Thyroid gland (tissue), 4 donors: ENCODE measurements at regions not wholly inside any gene's neighbourhood (a gene's known extent, or its start where the extent isn't known, plus 50 kb on each side); places are given as distances from the start of the nearest gene placed in this dataset.
"Not testable (repeated sequence)": the region's sequence is repeated elsewhere in the genome, so short reads cannot be mapped to it uniquely, and the experiment has no call there.

Source experiments
- DNase-seq, 2 donors: peaks; one replicate each; pipeline ENCODE4 v3.0.0-alpha.2; 2019
- H3K27ac ChIP-seq, 3 donors: fragments of 200-600 bp; sonication (generic); 1 replicate in 2 of 3; 2 replicates in 1 of 3; pipeline ENCODE4 v1.5.1; 2016 to 2019; ENCODE audit warnings: mild to moderate bottlenecking in 1 of 3, moderate library complexity in 1 of 3
- H3K27me3 ChIP-seq: fragments of 200-600 bp; sonication (generic); one replicate; pipeline ENCODE4 v1.5.1; 2019
- H3K36me3 ChIP-seq, 2 donors: fragments of 200-600 bp; sonication (generic); one replicate each; pipeline ENCODE4 v1.5.1; 2016 to 2019
- H3K4me1 ChIP-seq, 2 donors: fragments of 200-600 bp; sonication (generic); one replicate each; pipeline ENCODE4 v1.5.1; 2017 to 2019
- H3K4me3 ChIP-seq, 3 donors: fragments of 200-600 bp; sonication (generic); replicated peaks in 1 of 3; 1 replicate in 2 of 3; 2 replicates in 1 of 3; pipeline ENCODE4 v1.5.1; 2016; ENCODE audit warnings: mild to moderate bottlenecking in 1 of 3
- H3K9me3 ChIP-seq: fragments of 200-600 bp; sonication (generic); one replicate; pipeline ENCODE4 v1.5.1; 2017
- POLR2A ChIP-seq, 2 donors: fragments of 450-650 bp; IDR thresholded peaks; one replicate each; pipeline ENCODE4 v1.6.1; 2017; ENCODE audit warnings: antibody characterized with exemption in 2 of 2, mild to moderate bottlenecking in 2 of 2, moderate library complexity in 1 of 2
- WGBS, 2 donors: methylation state at CpG; one replicate each; pipeline ENCODE4 v1.1.5; 2017; 5-methylcytosine and 5-hydroxymethylcytosine counted together
- intact Hi-C: fragments of 100-400 bp; cut with DNase I; formaldehyde crosslinking; loops from one replicate; pipeline ENCODE4 v1.15.1; 2023
- TF ChIP-seq, protein P1 (sequence below), 6 experiments: fragments of 200-600 bp in 3 of 6; fragments of 450-650 bp in 3 of 6; sonication (generic) in 3 of 6; IDR thresholded peaks; one replicate each; pipeline ENCODE4 v1.5.1; 2016 to 2019; ENCODE audit warnings: antibody characterized with exemption in 6 of 6, mild to moderate bottlenecking in 2 of 6, inconsistent platforms in 1 of 6, moderate library complexity in 1 of 6

DNA sequence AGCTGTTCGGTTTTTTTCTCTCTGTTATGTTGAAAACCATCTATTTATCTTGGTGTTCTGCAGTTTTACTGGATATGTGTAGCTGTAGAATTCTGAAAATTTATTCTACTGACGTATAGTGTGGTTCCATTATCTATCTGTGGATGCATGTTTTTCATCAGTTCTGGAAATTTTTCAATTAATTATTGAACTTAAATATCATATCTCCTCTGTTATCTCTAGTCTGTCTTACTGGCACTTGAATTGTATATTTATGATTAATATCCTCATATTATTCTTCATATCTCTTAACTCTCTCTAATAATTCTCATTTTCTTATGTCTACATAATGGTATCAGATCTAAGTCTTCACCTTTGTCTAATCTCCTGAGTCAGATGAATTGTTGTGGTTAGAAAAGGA, 501.7 kb downstream of the STK39 start:
- no peaks in the 10 kb centered on the region for H3K4me1 ChIP-seq
- no peaks in the 10 kb centered on the region for H3K9me3 ChIP-seq
- 60 to 90% methylated on average over 2 of the region's 2 CpGs for WGBS, 2 donors
- no peak for DNase-seq
- H3K27me3 ChIP-seq = no peaks in the 10 kb centered on the region
- no peak overlapping the region for H3K27ac ChIP-seq
- no peaks in the 10 kb centered on the region for H3K36me3 ChIP-seq
- no peak overlapping the region for H3K4me3 ChIP-seq
- intact Hi-C loops = no loop called here
- no peak for TF ChIP-seq POLR2A (IDR thresholded peaks at IDR 0.05)

DNA sequence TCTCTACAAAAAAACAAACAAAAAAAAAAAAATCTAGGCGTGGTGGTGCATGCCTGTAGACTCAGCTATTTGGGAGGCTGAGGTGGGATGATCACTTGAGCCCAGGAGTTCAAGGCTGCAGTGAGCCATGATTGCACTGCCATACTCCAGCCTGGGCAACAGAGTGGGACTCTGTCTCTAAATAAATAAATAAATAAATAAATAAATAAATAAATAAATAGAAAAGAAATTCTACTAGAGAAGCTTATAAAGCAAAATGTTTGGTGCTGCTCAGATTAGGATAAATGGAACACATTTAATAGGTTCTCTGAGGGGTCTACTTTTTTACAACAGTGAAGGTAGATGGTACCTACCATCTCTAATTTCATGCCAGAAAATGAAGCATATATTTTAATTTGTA, 507.5 kb downstream of the STK39 start:
- 89 to 90% methylated on average over 1 of the region's 1 CpG for WGBS, 2 donors
- intact Hi-C loops, H3K4me3 ChIP-seq, H3K36me3 ChIP-seq, H3K27me3 ChIP-seq, H3K4me1 ChIP-seq, H3K27ac ChIP-seq, H3K9me3 ChIP-seq, DNase-seq: not testable (repeated sequence)

DNA sequence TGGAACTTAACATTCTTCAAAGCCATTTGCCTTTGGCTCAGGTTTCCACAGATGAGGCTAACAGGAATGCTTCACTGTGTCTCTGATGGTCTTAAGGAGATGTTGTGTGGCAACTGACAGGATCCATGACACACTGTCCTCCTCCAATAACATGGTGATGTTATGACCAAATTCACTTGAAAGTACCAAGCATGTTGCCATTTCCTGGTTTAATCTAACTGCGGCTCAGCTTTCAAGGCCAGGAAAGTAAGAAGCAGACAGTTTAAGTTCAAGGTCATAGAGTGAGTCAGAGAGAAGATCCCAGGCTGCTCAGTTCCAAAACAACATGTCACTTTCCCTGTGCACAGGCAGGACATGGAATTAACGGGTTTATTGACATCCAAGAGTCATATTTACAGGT, 513.6 kb downstream of the STK39 start:
- no peak for TF ChIP-seq POLR2A (IDR thresholded peaks at IDR 0.05)
- TF ChIP-seq, protein P1, sequence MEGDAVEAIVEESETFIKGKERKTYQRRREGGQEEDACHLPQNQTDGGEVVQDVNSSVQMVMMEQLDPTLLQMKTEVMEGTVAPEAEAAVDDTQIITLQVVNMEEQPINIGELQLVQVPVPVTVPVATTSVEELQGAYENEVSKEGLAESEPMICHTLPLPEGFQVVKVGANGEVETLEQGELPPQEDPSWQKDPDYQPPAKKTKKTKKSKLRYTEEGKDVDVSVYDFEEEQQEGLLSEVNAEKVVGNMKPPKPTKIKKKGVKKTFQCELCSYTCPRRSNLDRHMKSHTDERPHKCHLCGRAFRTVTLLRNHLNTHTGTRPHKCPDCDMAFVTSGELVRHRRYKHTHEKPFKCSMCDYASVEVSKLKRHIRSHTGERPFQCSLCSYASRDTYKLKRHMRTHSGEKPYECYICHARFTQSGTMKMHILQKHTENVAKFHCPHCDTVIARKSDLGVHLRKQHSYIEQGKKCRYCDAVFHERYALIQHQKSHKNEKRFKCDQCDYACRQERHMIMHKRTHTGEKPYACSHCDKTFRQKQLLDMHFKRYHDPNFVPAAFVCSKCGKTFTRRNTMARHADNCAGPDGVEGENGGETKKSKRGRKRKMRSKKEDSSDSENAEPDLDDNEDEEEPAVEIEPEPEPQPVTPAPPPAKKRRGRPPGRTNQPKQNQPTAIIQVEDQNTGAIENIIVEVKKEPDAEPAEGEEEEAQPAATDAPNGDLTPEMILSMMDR (IDR thresholded peaks at IDR 0.05) = no peak
- Histone ChIP-seq H3K36me3 (no peaks in the 10 kb centered on the region), H3K27ac (no peak overlapping the region), H3K9me3 (no peaks in the 10 kb centered on the region), H3K4me3 (no peak overlapping the region), H3K27me3 (no peaks in the 10 kb centered on the region), H3K4me1 (no peaks in the 10 kb centered on the region)
- intact Hi-C loops = no loop called here
- DNase-seq = no peak
- WGBS, 2 donors = 78% methylated on average over 2 of the region's 2 CpGs

DNA sequence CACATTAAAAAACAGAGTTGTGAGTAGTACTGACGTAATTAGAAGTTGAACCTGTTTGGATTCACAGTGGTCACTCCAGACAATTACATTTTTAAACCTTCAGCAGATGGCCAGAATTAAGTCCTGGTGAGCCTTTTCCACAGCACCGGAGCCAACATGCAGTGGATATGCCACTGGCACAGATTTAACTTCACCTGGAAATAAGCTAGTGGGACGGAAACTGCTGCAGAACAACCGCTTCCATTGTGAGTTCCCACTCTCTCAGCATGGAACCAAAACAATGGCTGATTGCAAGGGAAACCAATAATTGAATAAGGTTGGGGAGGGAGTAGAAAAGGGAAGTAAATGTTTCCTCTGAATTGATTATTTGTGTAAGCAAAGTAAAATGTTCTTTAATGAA, 515.1 kb downstream of the STK39 start:
- Histone ChIP-seq H3K27ac (no peak overlapping the region), H3K27me3 (no peaks in the 10 kb centered on the region), H3K36me3 (no peaks in the 10 kb centered on the region), H3K4me1 (no peaks in the 10 kb centered on the region), H3K4me3 (no peak overlapping the region), H3K9me3 (no peaks in the 10 kb centered on the region)
- intact Hi-C loops = no loop called here
- 68 to 78% methylated on average over 4 of the region's 4 CpGs for WGBS, 2 donors
- DNase-seq = no peak
- TF ChIP-seq POLR2A (IDR thresholded peaks at IDR 0.05) = no peak
- TF ChIP-seq, protein P1 (IDR thresholded peaks at IDR 0.05) = no peak

DNA sequence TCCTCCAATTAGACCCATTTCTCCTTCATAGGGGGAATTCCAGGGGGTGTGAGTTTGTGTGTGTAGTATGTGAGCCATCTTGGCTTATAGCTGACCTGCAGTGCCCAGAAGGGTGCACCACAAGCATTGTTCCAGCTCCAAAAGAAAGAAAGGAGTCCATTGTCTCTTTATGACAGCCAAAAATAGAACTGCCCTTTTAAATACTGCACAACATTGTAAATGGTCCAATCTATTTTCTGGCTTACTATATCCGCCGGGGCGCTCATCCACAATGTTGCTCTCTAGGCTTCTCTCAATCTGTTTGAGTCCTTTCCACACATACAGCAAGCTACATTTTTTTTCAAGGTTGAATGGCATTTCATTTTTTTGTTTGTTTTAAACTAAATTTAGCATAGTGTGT, 517.5 kb downstream of the STK39 start:
- intact Hi-C loops = no loop called here
- 69 to 86% methylated on average over 3 of the region's 3 CpGs for WGBS, 2 donors

DNA sequence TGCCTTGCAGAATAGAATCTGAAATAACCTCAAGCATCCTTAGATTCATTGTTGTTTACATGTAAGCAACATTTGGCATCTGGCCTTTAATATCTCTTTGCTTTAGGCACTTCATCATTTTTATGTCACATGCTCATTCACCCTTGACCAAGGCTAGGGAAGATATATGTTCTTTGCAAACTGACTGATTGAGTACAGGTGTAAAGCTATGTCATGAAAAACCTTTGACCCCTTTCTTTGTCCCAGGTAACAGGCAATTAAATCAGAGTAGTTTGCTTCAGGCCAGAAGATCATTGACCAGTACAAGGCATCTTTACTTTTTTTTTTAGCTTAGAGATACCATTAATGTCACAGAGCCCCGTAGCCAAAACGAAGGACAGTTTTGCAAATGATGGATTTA, 520.6 kb downstream of the STK39 start:
- H3K27me3 ChIP-seq = no peaks in the 10 kb centered on the region
- 92 to 96% methylated on average over 2 of the region's 2 CpGs for WGBS, 2 donors
- intact Hi-C loops = no loop called here

More for the DNA sequence above, 517.5 kb downstream of the STK39 start:
- H3K27ac ChIP-seq = no peak overlapping the region
- no peaks in the 10 kb centered on the region for H3K27me3 ChIP-seq
- no peaks in the 10 kb centered on the region for H3K36me3 ChIP-seq
- no peaks in the 10 kb centered on the region for H3K9me3 ChIP-seq
- no peak for TF ChIP-seq POLR2A (IDR thresholded peaks at IDR 0.05)
- TF ChIP-seq, protein P1 (IDR thresholded peaks at IDR 0.05) = no peak
- H3K4me1 ChIP-seq = no peaks in the 10 kb centered on the region
- H3K4me3 ChIP-seq = no peak overlapping the region
- no peak for DNase-seq

More for the DNA sequence above, 520.6 kb downstream of the STK39 start:
- no peak for DNase-seq
- Histone ChIP-seq H3K36me3 (no peaks in the 10 kb centered on the region), H3K4me3 (no peak overlapping the region), H3K9me3 (no peaks in the 10 kb centered on the region), H3K27ac (no peak overlapping the region), H3K4me1 (no peaks in the 10 kb centered on the region)
- TF ChIP-seq POLR2A (IDR thresholded peaks at IDR 0.05) = no peak
- TF ChIP-seq, protein P1 (IDR thresholded peaks at IDR 0.05) = no peak
